ENCODE measurements at regions not wholly inside any gene's neighbourhood (a gene's known extent, or its start where the extent isn't known, plus 50 kb on each side); places are given as distances from the start of the nearest gene placed in this dataset.
A peak's percentile ranks its signal among the peaks of the same experiment; 100 is the strongest.

DNA sequence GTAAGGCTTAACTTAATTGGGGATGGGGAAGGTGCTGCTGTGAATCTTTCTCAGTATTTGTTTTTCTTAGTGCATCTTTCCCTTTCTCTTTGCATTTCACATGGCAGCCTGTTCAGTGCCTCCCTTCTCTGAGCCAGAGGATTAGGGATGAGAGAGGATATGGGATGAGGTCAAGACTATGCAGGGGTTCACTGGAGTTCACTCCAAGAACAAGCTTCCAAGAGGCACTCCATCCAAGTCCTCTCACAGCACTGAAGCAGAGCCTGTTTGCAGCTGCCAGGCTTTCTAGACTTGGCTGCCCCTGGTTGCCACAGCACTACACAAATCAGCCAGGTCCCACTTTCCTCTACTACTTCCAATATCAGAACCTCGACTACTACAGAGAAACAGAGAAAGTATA, 80.3 kb upstream of the GYPC start:
- DNase-seq (no peak), ATAC-seq (no peak)
- Histone ChIP-seq H3K27ac (no peak overlapping the region), H3K4me1 (no peaks in the 10 kb centered on the region), H3K4me3 (no peak overlapping the region), H3K27me3 (no peaks in the 10 kb centered on the region), H3K36me3 (no peaks in the 10 kb centered on the region), H3K9me3 (no peaks in the 10 kb centered on the region)
- no peak for TF ChIP-seq CTCF (IDR thresholded peaks at IDR 0.05)
- intact Hi-C loops (cut with DNase I) = no loop called here
- WGBS, 2 donors = 79 to 88% methylated on average over 1 of the region's 1 CpG

DNA sequence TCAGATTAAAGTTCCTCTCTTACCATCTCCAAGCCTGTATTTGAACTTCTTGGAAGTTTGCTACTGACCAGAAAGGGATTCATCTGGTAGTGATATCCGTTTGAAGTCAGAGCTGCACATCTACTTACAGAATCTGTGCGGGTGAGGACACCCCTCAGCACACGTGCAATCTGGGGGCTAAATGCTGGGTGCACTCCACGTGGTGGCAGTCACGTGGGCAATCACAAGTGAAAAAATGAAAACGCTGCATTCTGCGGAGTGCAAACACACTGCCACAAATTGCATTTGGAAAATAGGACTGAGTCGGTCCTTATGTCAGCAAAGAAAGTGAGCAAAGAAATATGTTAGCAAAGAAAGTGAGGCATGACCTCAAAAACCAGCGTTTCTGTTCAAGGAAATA, 76.1 kb upstream of the GYPC start:
- Histone ChIP-seq H3K27me3 (no peaks in the 10 kb centered on the region), H3K4me1 (no peaks in the 10 kb centered on the region), H3K9me3 (peaks cover 0 to 3% (median 0%) of the 10 kb centered on the region in 11 donors), H3K4me3 (no peak overlapping the region), H3K36me3 (no peaks in the 10 kb centered on the region), H3K27ac (no peak overlapping the region)
- DNase-seq (no peak), ATAC-seq (no peak)
- no peak for TF ChIP-seq CTCF (IDR thresholded peaks at IDR 0.05)
- WGBS, 2 donors = 91 to 95% methylated on average over 9 of the region's 9 CpGs
- intact Hi-C loops (cut with DNase I) = loop anchor here in 1 of 10 donors (5.0 kb wide), 1 partner anchor 43 kb away; no protein-coding TSS in a partner anchor

DNA sequence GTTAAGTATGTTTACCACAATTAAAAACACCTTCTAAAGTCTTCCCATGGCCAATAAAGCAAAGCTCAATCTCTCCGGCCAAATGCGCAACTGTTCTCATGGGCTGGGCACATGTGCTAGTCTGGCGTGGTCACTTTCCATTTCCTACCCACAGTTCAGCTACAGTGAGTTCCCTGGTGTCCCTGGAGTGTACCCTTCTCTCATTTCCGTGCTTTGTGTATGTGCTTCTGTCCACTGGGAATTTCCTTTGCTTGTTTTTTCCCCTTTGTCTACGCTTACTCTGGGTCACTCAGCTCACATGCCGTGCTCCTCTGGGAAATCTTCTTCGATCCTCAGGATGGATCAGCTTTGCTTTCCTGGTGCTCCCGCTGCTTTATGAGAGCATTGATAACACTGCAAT, 69.6 kb upstream of the GYPC start:
- no peaks in the 10 kb centered on the region for H3K36me3 ChIP-seq
- WGBS, 2 donors = 55 to 67% methylated on average over 8 of the region's 8 CpGs
- H3K4me3 ChIP-seq = no peak overlapping the region
- peak in 1 of 2 donors; percentile 61 for DNase-seq
- peaks cover 0 to 26% (median 0%) of the 10 kb centered on the region in 9 donors for H3K4me1 ChIP-seq
- H3K27me3 ChIP-seq = peaks cover 0 to 3% (median 0%) of the 10 kb centered on the region in 7 donors
- ATAC-seq = peak; percentile 82 to 99 (median 93)
- peak overlapping the region in 9 of 10 donors; percentile 32 to 80 (median 68) for H3K27ac ChIP-seq
- no peak for TF ChIP-seq CTCF (IDR thresholded peaks at IDR 0.05)
- H3K9me3 ChIP-seq = peaks cover 0 to 2% (median 0%) of the 10 kb centered on the region in 11 donors
- intact Hi-C loops (cut with DNase I) = loop anchor here in 2 of 10 donors (1.0 to 5.0 kb wide), 2 partner anchors 71 to 114 kb away; partner anchors contain the start of gene GYPC (in 1 of the 2)

GRCh38 chr2:126599062-126599461, 56.9 kb upstream of the GYPC start:
- 70 to 94% methylated on average over 2 of the region's 2 CpGs for WGBS, 2 donors
- Histone ChIP-seq H3K36me3 (no peaks in the 10 kb centered on the region), H3K4me3 (no peak overlapping the region), H3K4me1 (peaks cover 0 to 12% (median 0%) of the 10 kb centered on the region in 9 donors), H3K9me3 (peaks cover 0 to 53% (median 21%) of the 10 kb centered on the region in 11 donors), H3K27ac (no peak overlapping the region), H3K27me3 (no peaks in the 10 kb centered on the region)
- DNase-seq = no peak
- ATAC-seq = no peak
- no peak for TF ChIP-seq CTCF (IDR thresholded peaks at IDR 0.05)
- intact Hi-C loops (cut with DNase I) = no loop called here
